ENCODE measurements at regions not wholly inside any gene's neighbourhood (a gene's known extent, or its start where the extent isn't known, plus 50 kb on each side); places are given as distances from the start of the nearest gene placed in this dataset.

GRCh38 chr3:110910346-110910955 is 161.2 kb upstream of the NECTIN3 start:
- DNase-seq (no peak), ATAC-seq (no peak)
- H3K27me3 Mint-ChIP-seq, result peaks cover 0 to 4% (median 0%) of the 10 kb centered on the region in 5 donors
- no peaks in the 10 kb centered on the region for H3K4me1 Mint-ChIP-seq
- Histone ChIP-seq H3K27ac (ENCODE audit: low read depth, low read length) (no peak overlapping the region), H3K9me3 (ENCODE audit: control insufficient read depth in 2 of 3, low read length in 3 of 3) (no peaks in the 10 kb centered on the region), H3K4me3 (ENCODE audit: low read length) (no peak overlapping the region), H3K4me1 (ENCODE audit: control insufficient read depth in 2 of 2, insufficient read depth in 2 of 2, low read length in 2 of 2) (no peaks in the 10 kb centered on the region), H3K36me3 (ENCODE audit: control insufficient read depth in 2 of 3, insufficient read depth in 3 of 3, low read length in 3 of 3) (no peaks in the 10 kb centered on the region), H3K27me3 (ENCODE audit: control insufficient read depth in 2 of 2, insufficient read depth in 2 of 2, low read length in 2 of 2) (no peaks in the 10 kb centered on the region)
- no peaks in the 10 kb centered on the region for H3K36me3 Mint-ChIP-seq
- ChIA-PET POLR2A (no interaction called here), CTCF (no interaction called here)
- intact Hi-C loops (cut with micrococcal nuclease), result no loop called here
- no peak overlapping the region for H3K4me3 Mint-ChIP-seq
- H3K9me3 Mint-ChIP-seq, result peaks cover 0 to 7% (median 1%) of the 10 kb centered on the region in 11 donors
- H3K27ac Mint-ChIP-seq, result no peak overlapping the region

GRCh38 chr3:110918963-110919362 is 152.7 kb upstream of the NECTIN3 start:
- H3K9me3 Mint-ChIP-seq, result peaks cover 0 to 16% (median 6%) of the 10 kb centered on the region in 11 donors
- no peak for DNase-seq
- no peak overlapping the region for H3K27ac Mint-ChIP-seq
- H3K36me3 Mint-ChIP-seq, result peaks cover 0 to 5% (median 0%) of the 10 kb centered on the region in 5 donors
- ATAC-seq, result no peak
- peaks cover 0 to 19% (median 13%) of the 10 kb centered on the region in 5 donors for H3K27me3 Mint-ChIP-seq
- ChIA-PET CTCF (no interaction called here), POLR2A (no interaction called here)
- intact Hi-C loops (cut with micrococcal nuclease), result no loop called here
- Histone ChIP-seq H3K36me3 (ENCODE audit: control insufficient read depth in 2 of 3, insufficient read depth in 3 of 3, low read length in 3 of 3) (no peaks in the 10 kb centered on the region), H3K9me3 (ENCODE audit: control insufficient read depth in 2 of 3, low read length in 3 of 3) (no peaks in the 10 kb centered on the region), H3K4me1 (ENCODE audit: control insufficient read depth in 2 of 2, insufficient read depth in 2 of 2, low read length in 2 of 2) (no peaks in the 10 kb centered on the region), H3K27me3 (ENCODE audit: control insufficient read depth in 2 of 2, insufficient read depth in 2 of 2, low read length in 2 of 2) (no peaks in the 10 kb centered on the region), H3K4me3 (ENCODE audit: low read length) (no peak overlapping the region), H3K27ac (ENCODE audit: low read depth, low read length) (no peak overlapping the region)
- H3K4me3 Mint-ChIP-seq, result no peak overlapping the region
- H3K4me1 Mint-ChIP-seq, result no peaks in the 10 kb centered on the region

GRCh38 chr3:110925798-110926197 is 145.8 kb upstream of the NECTIN3 start:
- no peaks in the 10 kb centered on the region for H3K4me1 ChIP-seq (ENCODE audit: control insufficient read depth in 2 of 2, insufficient read depth in 2 of 2, low read length in 2 of 2)
- no peak overlapping the region for H3K4me3 Mint-ChIP-seq
- H3K36me3 ChIP-seq (ENCODE audit: control insufficient read depth in 2 of 3, insufficient read depth in 3 of 3, low read length in 3 of 3), result no peaks in the 10 kb centered on the region
- no peaks in the 10 kb centered on the region for H3K9me3 ChIP-seq (ENCODE audit: control insufficient read depth in 2 of 3, low read length in 3 of 3)
- peaks cover 6 to 26% (median 20%) of the 10 kb centered on the region in 5 donors for H3K27me3 Mint-ChIP-seq
- CTCF ChIA-PET, result no interaction called here
- H3K4me1 Mint-ChIP-seq, result no peaks in the 10 kb centered on the region
- no peaks in the 10 kb centered on the region for H3K36me3 Mint-ChIP-seq
- no peaks in the 10 kb centered on the region for H3K9me3 Mint-ChIP-seq
- DNase-seq, result no peak
- H3K27ac Mint-ChIP-seq, result no peak overlapping the region
- POLR2A ChIA-PET, result no interaction called here
- intact Hi-C loops (cut with micrococcal nuclease), result no loop called here
- H3K27me3 ChIP-seq (ENCODE audit: control insufficient read depth in 2 of 2, insufficient read depth in 2 of 2, low read length in 2 of 2), result no peaks in the 10 kb centered on the region
- ATAC-seq, result no peak
- no peak overlapping the region for H3K27ac ChIP-seq (ENCODE audit: low read depth, low read length)
- H3K4me3 ChIP-seq (ENCODE audit: low read length), result no peak overlapping the region

- Histone ChIP-seq H3K36me3 (ENCODE audit: control insufficient read depth in 2 of 3, insufficient read depth in 3 of 3, low read length in 3 of 3) (no peaks in the 10 kb centered on the region), H3K4me3 (ENCODE audit: low read length) (no peak overlapping the region), H3K4me1 (ENCODE audit: control insufficient read depth in 2 of 2, insufficient read depth in 2 of 2, low read length in 2 of 2) (no peaks in the 10 kb centered on the region), H3K27me3 (ENCODE audit: control insufficient read depth in 2 of 2, insufficient read depth in 2 of 2, low read length in 2 of 2) (no peaks in the 10 kb centered on the region), H3K9me3 (ENCODE audit: control insufficient read depth in 2 of 3, low read length in 3 of 3) (no peaks in the 10 kb centered on the region), H3K27ac (ENCODE audit: low read depth, low read length) (no peak overlapping the region)
- peaks cover 6 to 34% (median 11%) of the 10 kb centered on the region in 5 donors for H3K27me3 Mint-ChIP-seq
- no peaks in the 10 kb centered on the region for H3K36me3 Mint-ChIP-seq
- H3K27ac Mint-ChIP-seq, result no peak overlapping the region
- H3K4me3 Mint-ChIP-seq, result no peak overlapping the region
- intact Hi-C loops (cut with micrococcal nuclease), result no loop called here
- ChIA-PET CTCF (no interaction called here), POLR2A (no interaction called here)
- no peaks in the 10 kb centered on the region for H3K9me3 Mint-ChIP-seq
- H3K4me1 Mint-ChIP-seq, result no peaks in the 10 kb centered on the region
- ATAC-seq, result no peak
- DNase-seq, result no peak
These were observed 143.5 kb upstream of the NECTIN3 start for GRCh38 chr3:110928016-110928662.

- H3K36me3 Mint-ChIP-seq, result no peaks in the 10 kb centered on the region
- Histone ChIP-seq H3K4me1 (ENCODE audit: control insufficient read depth in 2 of 2, insufficient read depth in 2 of 2, low read length in 2 of 2) (no peaks in the 10 kb centered on the region), H3K27ac (ENCODE audit: low read depth, low read length) (no peak overlapping the region), H3K4me3 (ENCODE audit: low read length) (no peak overlapping the region), H3K27me3 (ENCODE audit: control insufficient read depth in 2 of 2, insufficient read depth in 2 of 2, low read length in 2 of 2) (no peaks in the 10 kb centered on the region), H3K9me3 (ENCODE audit: control insufficient read depth in 2 of 3, low read length in 3 of 3) (no peaks in the 10 kb centered on the region), H3K36me3 (ENCODE audit: control insufficient read depth in 2 of 3, insufficient read depth in 3 of 3, low read length in 3 of 3) (no peaks in the 10 kb centered on the region)
- ChIA-PET CTCF (no interaction called here), POLR2A (no interaction called here)
- H3K27ac Mint-ChIP-seq, result no peak overlapping the region
- H3K9me3 Mint-ChIP-seq, result no peaks in the 10 kb centered on the region
- ATAC-seq, result no peak
- no peak for DNase-seq
- H3K4me1 Mint-ChIP-seq, result no peaks in the 10 kb centered on the region
- intact Hi-C loops (cut with micrococcal nuclease), result no loop called here
- peaks cover 7 to 32% (median 8%) of the 10 kb centered on the region in 5 donors for H3K27me3 Mint-ChIP-seq
- no peak overlapping the region for H3K4me3 Mint-ChIP-seq
These were observed 141.8 kb upstream of the NECTIN3 start for GRCh38 chr3:110929816-110930215.

GRCh38 chr3:110932567-110932966 is 139.0 kb upstream of the NECTIN3 start:
- Histone ChIP-seq H3K36me3 (ENCODE audit: control insufficient read depth in 2 of 3, insufficient read depth in 3 of 3, low read length in 3 of 3) (no peaks in the 10 kb centered on the region), H3K4me3 (ENCODE audit: low read length) (no peak overlapping the region), H3K9me3 (ENCODE audit: control insufficient read depth in 2 of 3, low read length in 3 of 3) (no peaks in the 10 kb centered on the region), H3K4me1 (ENCODE audit: control insufficient read depth in 2 of 2, insufficient read depth in 2 of 2, low read length in 2 of 2) (no peaks in the 10 kb centered on the region), H3K27me3 (ENCODE audit: control insufficient read depth in 2 of 2, insufficient read depth in 2 of 2, low read length in 2 of 2) (peaks cover 0 to 4% of the 10 kb centered on the region in 2 donors), H3K27ac (ENCODE audit: low read depth, low read length) (no peak overlapping the region)
- ChIA-PET POLR2A (no interaction called here), CTCF (no interaction called here)
- Mint-ChIP-seq H3K36me3 (no peaks in the 10 kb centered on the region), H3K27me3 (peaks cover 5 to 18% (median 15%) of the 10 kb centered on the region in 5 donors), H3K27ac (no peak overlapping the region), H3K9me3 (no peaks in the 10 kb centered on the region), H3K4me1 (no peaks in the 10 kb centered on the region), H3K4me3 (no peak overlapping the region)
- ATAC-seq (no peak), DNase-seq (no peak)
- intact Hi-C loops (cut with micrococcal nuclease), result no loop called here

- no peak overlapping the region for H3K27ac ChIP-seq (ENCODE audit: low read depth, low read length)
These were observed 137.7 kb upstream of the NECTIN3 start for GRCh38 chr3:110933821-110934426.

More at GRCh38 chr3:110933821-110934426, 137.7 kb upstream of the NECTIN3 start:
- intact Hi-C loops (cut with micrococcal nuclease), result no loop called here
- Mint-ChIP-seq H3K27me3 (peaks cover 5 to 26% (median 18%) of the 10 kb centered on the region in 5 donors), H3K9me3 (no peaks in the 10 kb centered on the region), H3K27ac (no peak overlapping the region), H3K4me3 (no peak overlapping the region), H3K4me1 (no peaks in the 10 kb centered on the region), H3K36me3 (no peaks in the 10 kb centered on the region)
- Histone ChIP-seq H3K4me1 (ENCODE audit: control insufficient read depth in 2 of 2, insufficient read depth in 2 of 2, low read length in 2 of 2) (no peaks in the 10 kb centered on the region), H3K4me3 (ENCODE audit: low read length) (no peak overlapping the region), H3K27me3 (ENCODE audit: control insufficient read depth in 2 of 2, insufficient read depth in 2 of 2, low read length in 2 of 2) (peaks cover 0 to 7% of the 10 kb centered on the region in 2 donors), H3K36me3 (ENCODE audit: control insufficient read depth in 2 of 3, insufficient read depth in 3 of 3, low read length in 3 of 3) (no peaks in the 10 kb centered on the region), H3K9me3 (ENCODE audit: control insufficient read depth in 2 of 3, low read length in 3 of 3) (no peaks in the 10 kb centered on the region)
- ChIA-PET CTCF (no interaction called here), POLR2A (no interaction called here)
- DNase-seq (no peak), ATAC-seq (no peak)

Data from naive thymus-derived CD4-positive, alpha-beta T cell (primary cell).